HCEC 1CT (cell line): ENCODE measurements at regions not wholly inside any gene's neighbourhood (a gene's known extent, or its start where the extent isn't known, plus 50 kb on each side); places are given as distances from the start of the nearest gene placed in this dataset.

Experiments used
- DNase-seq: peaks from one replicate; pipeline ENCODE4 v3.0.0-alpha.2; 2017

- DNase-seq, result no peak
Observed at GRCh38 chr1:38716229-38716628, 143.3 kb downstream of the RRAGC start.

GRCh38 chr1:38715415-38715814 lies 144.2 kb downstream of the RRAGC start:
- DNase-seq, result no peak

- no peak for DNase-seq
Observed at GRCh38 chr1:38712046-38712445, 147.5 kb downstream of the RRAGC start.

- DNase-seq, result no peak
Observed at GRCh38 chr1:38708701-38709258, 150.8 kb downstream of the RRAGC start.

GRCh38 chr1:38701088-38701487 lies 158.5 kb downstream of the RRAGC start:
- DNase-seq, result no peak

GRCh38 chr1:38700077-38700470 lies 159.5 kb downstream of the RRAGC start:
- DNase-seq, result no peak

GRCh38 chr1:38699330-38700076 lies 160.1 kb downstream of the RRAGC start:
- DNase-seq, result no peak

GRCh38 chr1:38697387-38697786 lies 162.2 kb downstream of the RRAGC start:
- DNase-seq, result no peak

GRCh38 chr1:38696371-38696770 lies 163.2 kb downstream of the RRAGC start:
- no peak for DNase-seq

GRCh38 chr1:38693759-38694158 lies 165.8 kb downstream of the RRAGC start:
- DNase-seq, result no peak

- DNase-seq, result no peak
Observed at GRCh38 chr1:38693031-38693430, 166.5 kb downstream of the RRAGC start.

- DNase-seq, result peak; percentile 5
Observed at GRCh38 chr1:38690790-38691449, 168.7 kb downstream of the RRAGC start.

- no peak for DNase-seq
Observed at GRCh38 chr1:38686927-38687255, 172.7 kb downstream of the RRAGC start.

GRCh38 chr1:38686167-38686926 lies 173.2 kb downstream of the RRAGC start:
- DNase-seq, result no peak

- DNase-seq, result no peak
Observed at GRCh38 chr1:38685388-38685787, 174.2 kb downstream of the RRAGC start.

GRCh38 chr1:38680801-38681510 lies 178.6 kb downstream of the RRAGC start:
- DNase-seq, result no peak

- DNase-seq, result no peak
Observed at GRCh38 chr1:38677756-38678155, 181.8 kb downstream of the RRAGC start.

- no peak for DNase-seq
Observed at GRCh38 chr1:38677311-38677710, 182.3 kb downstream of the RRAGC start.

GRCh38 chr1:38672692-38673091 lies 186.9 kb downstream of the RRAGC start:
- no peak for DNase-seq

- DNase-seq, result no peak
Observed at GRCh38 chr1:38671221-38671620, 188.4 kb downstream of the RRAGC start.

- no peak for DNase-seq
Observed at GRCh38 chr1:38670544-38671122, 188.9 kb downstream of the RRAGC start.

GRCh38 chr1:38667626-38668025 lies 191.9 kb downstream of the RRAGC start:
- DNase-seq, result no peak

- no peak for DNase-seq
Observed at GRCh38 chr1:38662126-38662525, 197.4 kb downstream of the RRAGC start.
